Stimulated activated effector memory CD8-positive, alpha-beta T cell treated with anti-CD3 and anti-CD28 coated beads, Interleukin-12 subunit alpha, Interleukin-12 subunit beta, amount 100 ng/mL, for 72 hours (primary cell): ENCODE measurements at regions not wholly inside any gene's neighbourhood (a gene's known extent, or its start where the extent isn't known, plus 50 kb on each side); places are given as distances from the start of the nearest gene placed in this dataset.

Experiments used
- ATAC-seq: fragments of 150-1000 bp; cut with Tn5 transposase; 2 replicates; pipeline ENCODE4 v1.10.0; 2021
- DNase-seq, 2 donors: peaks; one replicate each; pipeline ENCODE4 v3.0.0; 2021 to 2022; ENCODE audit warnings: low spot score in 2 of 2
- H3K27ac Mint-ChIP-seq: one replicate; pipeline ENCODE4 v1.8.0; 2022; ENCODE audit warnings: mild to moderate bottlenecking, mixed read lengths
- H3K36me3 Mint-ChIP-seq: one replicate; pipeline ENCODE4 v1.8.0; 2022; ENCODE audit warnings: mild to moderate bottlenecking, mixed read lengths
- H3K4me1 Mint-ChIP-seq: one replicate; pipeline ENCODE4 v1.8.0; 2022; ENCODE audit warnings: mixed read lengths
- H3K4me3 Mint-ChIP-seq: one replicate; pipeline ENCODE4 v1.8.0; 2022; ENCODE audit warnings: mild to moderate bottlenecking, mixed read lengths
- H3K9me3 Mint-ChIP-seq: one replicate; pipeline ENCODE4 v1.8.0; 2022; ENCODE audit warnings: mixed read lengths

- Mint-ChIP-seq H3K4me1 (no peaks in the 10 kb centered on the region), H3K4me3 (no peak overlapping the region), H3K9me3 (peaks cover 17% of the 10 kb centered on the region), H3K27ac (no peak overlapping the region), H3K36me3 (no peaks in the 10 kb centered on the region)
- DNase-seq (no peak), ATAC-seq (no peak)
Observed at GRCh38 chr18:29056800-29057199, 879.9 kb upstream of the CDH2 start.

GRCh38 chr18:29041976-29042375 lies 865.0 kb upstream of the CDH2 start:
- Mint-ChIP-seq H3K9me3 (peaks cover 11% of the 10 kb centered on the region), H3K36me3 (no peaks in the 10 kb centered on the region), H3K4me3 (no peak overlapping the region), H3K27ac (no peak overlapping the region), H3K4me1 (no peaks in the 10 kb centered on the region)
- no peak for ATAC-seq
- DNase-seq = no peak

GRCh38 chr18:29034113-29034856 lies 857.4 kb upstream of the CDH2 start:
- Mint-ChIP-seq H3K9me3 (peaks cover 11% of the 10 kb centered on the region), H3K27ac (no peak overlapping the region), H3K4me3 (no peak overlapping the region), H3K36me3 (no peaks in the 10 kb centered on the region), H3K4me1 (no peaks in the 10 kb centered on the region)
- no peak for ATAC-seq
- no peak for DNase-seq

GRCh38 chr18:29028560-29028959 lies 851.6 kb upstream of the CDH2 start:
- H3K36me3 Mint-ChIP-seq = no peaks in the 10 kb centered on the region
- ATAC-seq (no peak), DNase-seq (no peak)
- H3K4me3 Mint-ChIP-seq = no peak overlapping the region
- H3K9me3 Mint-ChIP-seq = peaks cover 9% of the 10 kb centered on the region
- no peak overlapping the region for H3K27ac Mint-ChIP-seq
- H3K4me1 Mint-ChIP-seq = no peaks in the 10 kb centered on the region

GRCh38 chr18:29018976-29019375 lies 842.0 kb upstream of the CDH2 start:
- DNase-seq (no peak), ATAC-seq (no peak)
- H3K36me3 Mint-ChIP-seq = no peaks in the 10 kb centered on the region
- no peak overlapping the region for H3K4me3 Mint-ChIP-seq
- peaks cover 15% of the 10 kb centered on the region for H3K9me3 Mint-ChIP-seq
- H3K27ac Mint-ChIP-seq = no peak overlapping the region
- no peaks in the 10 kb centered on the region for H3K4me1 Mint-ChIP-seq

- H3K36me3 Mint-ChIP-seq = no peaks in the 10 kb centered on the region
- peaks cover 14% of the 10 kb centered on the region for H3K9me3 Mint-ChIP-seq
- DNase-seq = no peak
- ATAC-seq = no peak
- H3K27ac Mint-ChIP-seq = no peak overlapping the region
- H3K4me1 Mint-ChIP-seq = no peaks in the 10 kb centered on the region
- no peak overlapping the region for H3K4me3 Mint-ChIP-seq
Observed at GRCh38 chr18:29012883-29013465, 836.0 kb upstream of the CDH2 start.

GRCh38 chr18:29012364-29012763 lies 835.4 kb upstream of the CDH2 start:
- Mint-ChIP-seq H3K27ac (no peak overlapping the region), H3K9me3 (peaks cover 16% of the 10 kb centered on the region)
- no peak for DNase-seq

GRCh38 chr18:29009250-29009803 lies 832.4 kb upstream of the CDH2 start:
- Mint-ChIP-seq H3K4me1 (no peaks in the 10 kb centered on the region), H3K4me3 (no peak overlapping the region), H3K9me3 (peaks cover 9% of the 10 kb centered on the region), H3K27ac (no peak overlapping the region), H3K36me3 (no peaks in the 10 kb centered on the region)
- DNase-seq = no peak
- ATAC-seq = no peak

More at GRCh38 chr18:29012364-29012763, 835.4 kb upstream of the CDH2 start:
- Mint-ChIP-seq H3K4me1 (no peaks in the 10 kb centered on the region), H3K4me3 (no peak overlapping the region), H3K36me3 (no peaks in the 10 kb centered on the region)
- ATAC-seq = no peak

- Mint-ChIP-seq H3K9me3 (peaks cover 9% of the 10 kb centered on the region), H3K36me3 (no peaks in the 10 kb centered on the region), H3K27ac (no peak overlapping the region), H3K4me3 (no peak overlapping the region), H3K4me1 (no peaks in the 10 kb centered on the region)
- no peak for DNase-seq
- ATAC-seq = no peak
Observed at GRCh38 chr18:29008809-29009208, 831.9 kb upstream of the CDH2 start.

GRCh38 chr18:29007986-29008654 lies 831.2 kb upstream of the CDH2 start:
- no peak overlapping the region for H3K27ac Mint-ChIP-seq
- H3K9me3 Mint-ChIP-seq = peaks cover 9% of the 10 kb centered on the region
- no peak overlapping the region for H3K4me3 Mint-ChIP-seq
- ATAC-seq = no peak
- no peaks in the 10 kb centered on the region for H3K36me3 Mint-ChIP-seq
- no peaks in the 10 kb centered on the region for H3K4me1 Mint-ChIP-seq
- no peak for DNase-seq

- ATAC-seq (no peak), DNase-seq (no peak)
- peaks cover 8% of the 10 kb centered on the region for H3K9me3 Mint-ChIP-seq
- no peaks in the 10 kb centered on the region for H3K36me3 Mint-ChIP-seq
- H3K4me1 Mint-ChIP-seq = no peaks in the 10 kb centered on the region
- no peak overlapping the region for H3K27ac Mint-ChIP-seq
- H3K4me3 Mint-ChIP-seq = no peak overlapping the region
Observed at GRCh38 chr18:29004921-29005320, 828.0 kb upstream of the CDH2 start.

GRCh38 chr18:29003194-29003593 lies 826.3 kb upstream of the CDH2 start:
- ATAC-seq (no peak), DNase-seq (no peak)
- H3K36me3 Mint-ChIP-seq = no peaks in the 10 kb centered on the region
- no peaks in the 10 kb centered on the region for H3K4me1 Mint-ChIP-seq
- H3K4me3 Mint-ChIP-seq = no peak overlapping the region
- H3K9me3 Mint-ChIP-seq = peaks cover 9% of the 10 kb centered on the region
- H3K27ac Mint-ChIP-seq = no peak overlapping the region

GRCh38 chr18:29002747-29003146 lies 825.8 kb upstream of the CDH2 start:
- no peak overlapping the region for H3K27ac Mint-ChIP-seq
- H3K4me3 Mint-ChIP-seq = no peak overlapping the region
- H3K9me3 Mint-ChIP-seq = peaks cover 5% of the 10 kb centered on the region
- H3K36me3 Mint-ChIP-seq = no peaks in the 10 kb centered on the region
- no peaks in the 10 kb centered on the region for H3K4me1 Mint-ChIP-seq
- ATAC-seq (no peak), DNase-seq (no peak)

- peaks cover 5% of the 10 kb centered on the region for H3K9me3 Mint-ChIP-seq
- no peak overlapping the region for H3K4me3 Mint-ChIP-seq
- H3K4me1 Mint-ChIP-seq = no peaks in the 10 kb centered on the region
- ATAC-seq (no peak), DNase-seq (no peak)
- H3K27ac Mint-ChIP-seq = no peak overlapping the region
- H3K36me3 Mint-ChIP-seq = no peaks in the 10 kb centered on the region
Observed at GRCh38 chr18:28999726-29000125, 822.8 kb upstream of the CDH2 start.

GRCh38 chr18:28995319-28995718 lies 818.4 kb upstream of the CDH2 start:
- no peaks in the 10 kb centered on the region for H3K36me3 Mint-ChIP-seq
- H3K27ac Mint-ChIP-seq = no peak overlapping the region
- H3K9me3 Mint-ChIP-seq = peaks cover 9% of the 10 kb centered on the region
- H3K4me1 Mint-ChIP-seq = no peaks in the 10 kb centered on the region
- ATAC-seq (no peak), DNase-seq (no peak)
- no peak overlapping the region for H3K4me3 Mint-ChIP-seq

- DNase-seq (no peak), ATAC-seq (no peak)
- Mint-ChIP-seq H3K27ac (no peak overlapping the region), H3K4me3 (no peak overlapping the region), H3K9me3 (peaks cover 8% of the 10 kb centered on the region), H3K4me1 (no peaks in the 10 kb centered on the region), H3K36me3 (no peaks in the 10 kb centered on the region)
Observed at GRCh38 chr18:28984731-28985130, 807.8 kb upstream of the CDH2 start.
